ENCODE measurements at regions not wholly inside any gene's neighbourhood (a gene's known extent, or its start where the extent isn't known, plus 50 kb on each side); places are given as distances from the start of the nearest gene placed in this dataset.

DNA sequence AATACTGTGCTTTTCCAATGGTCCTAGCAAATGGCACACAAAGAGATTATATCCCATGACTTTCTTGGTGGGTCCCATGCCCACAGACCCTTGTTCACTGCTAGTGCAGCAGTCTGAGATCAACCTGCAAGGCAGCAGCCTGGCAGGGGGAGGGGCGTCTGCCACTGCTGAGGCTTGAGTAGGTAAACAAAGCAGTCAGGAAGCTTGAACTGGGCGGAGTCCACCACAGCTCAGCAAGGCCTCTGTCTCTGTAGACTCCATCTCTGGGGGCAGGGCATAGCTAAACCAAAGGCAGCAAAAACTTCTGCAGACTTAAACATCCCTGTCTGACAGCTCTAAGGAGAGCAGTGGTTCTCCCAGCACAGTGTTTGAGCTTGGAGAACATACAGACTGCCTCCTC is 82.9 kb downstream of the ZNF737 start:
- TF ChIP-seq TAF1 (IDR thresholded peaks at IDR 0.05; ENCODE audit: low read depth, low read length) = no peak
- TF ChIP-seq SPI1 (IDR thresholded peaks at IDR 0.05; ENCODE audit: low read depth, low read length) = no peak
- TF ChIP-seq POLR2A (IDR thresholded peaks at IDR 0.05; ENCODE audit: low read depth, low read length) = no peak

Data from GM12891 (cell line).